Islet precursor cell (in vitro differentiated cells): ENCODE measurements at regions not wholly inside any gene's neighbourhood (a gene's known extent, or its start where the extent isn't known, plus 50 kb on each side); places are given as distances from the start of the nearest gene placed in this dataset.

Source experiments
- DNase-seq: peaks from one replicate; pipeline ENCODE4 v3.0.0-alpha.2; 2018

- DNase-seq = peak; percentile 52
Measured at GRCh38 chr3:194250098-194251002, 100.8 kb downstream of the CPN2 start.

GRCh38 chr3:194251007-194251406, 100.1 kb downstream of the CPN2 start:
- peak; percentile 28 for DNase-seq

DNA sequence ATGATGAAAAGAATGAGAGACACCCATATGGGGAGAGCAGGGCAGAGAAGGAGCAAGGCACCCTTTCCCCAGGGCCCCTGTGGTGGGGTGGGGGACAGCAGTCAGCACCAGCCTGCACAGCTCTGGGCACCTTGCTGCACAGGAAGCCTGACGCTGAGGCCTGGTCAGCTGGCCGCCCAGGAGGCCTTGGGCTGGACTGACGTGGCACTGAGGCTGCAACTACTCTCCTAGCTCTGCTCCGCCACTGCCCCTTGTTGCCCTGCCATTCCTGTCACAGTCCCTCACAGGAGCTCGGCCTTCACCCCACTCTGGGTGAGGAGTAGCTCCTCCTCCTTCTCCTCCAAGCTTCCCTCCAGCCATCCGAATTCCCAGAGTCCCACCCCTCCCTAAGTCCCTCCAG, 99.7 kb downstream of the CPN2 start:
- DNase-seq = no peak

DNA sequence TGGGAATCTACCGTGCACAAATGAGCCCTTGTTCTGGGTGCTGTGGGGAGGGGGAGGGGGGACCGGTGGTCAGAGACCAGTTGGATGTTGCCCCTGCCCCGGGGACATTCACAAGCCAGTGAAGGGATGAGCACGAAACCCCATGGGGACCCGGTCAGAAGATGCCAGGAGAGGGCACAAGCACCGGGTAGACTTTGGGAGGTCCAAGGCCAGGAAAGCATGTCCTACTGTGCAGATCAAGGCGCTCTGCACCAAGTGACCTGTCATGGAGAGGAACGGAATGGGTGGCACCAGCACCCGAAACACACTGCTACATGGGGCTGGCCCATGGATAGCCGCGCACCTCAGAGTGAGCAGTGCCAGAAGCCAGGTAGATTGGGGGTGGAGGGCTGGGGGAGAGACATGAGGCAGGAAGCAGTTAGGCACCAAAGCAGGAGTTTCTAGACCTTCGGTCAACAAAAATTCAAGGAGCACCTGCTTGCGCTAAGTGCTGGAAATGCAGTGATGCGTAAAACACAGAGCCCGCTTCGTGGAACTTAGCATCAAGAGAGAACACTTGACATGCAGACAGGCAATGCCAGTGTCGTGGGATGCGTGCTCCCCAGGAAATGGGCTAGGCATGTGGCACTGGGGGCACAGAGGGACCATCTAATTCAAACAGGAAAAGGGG, 99.1 kb downstream of the CPN2 start:
- peak; percentile 42 for DNase-seq

GRCh38 chr3:194253270-194253669, 97.9 kb downstream of the CPN2 start:
- DNase-seq = no peak

DNA sequence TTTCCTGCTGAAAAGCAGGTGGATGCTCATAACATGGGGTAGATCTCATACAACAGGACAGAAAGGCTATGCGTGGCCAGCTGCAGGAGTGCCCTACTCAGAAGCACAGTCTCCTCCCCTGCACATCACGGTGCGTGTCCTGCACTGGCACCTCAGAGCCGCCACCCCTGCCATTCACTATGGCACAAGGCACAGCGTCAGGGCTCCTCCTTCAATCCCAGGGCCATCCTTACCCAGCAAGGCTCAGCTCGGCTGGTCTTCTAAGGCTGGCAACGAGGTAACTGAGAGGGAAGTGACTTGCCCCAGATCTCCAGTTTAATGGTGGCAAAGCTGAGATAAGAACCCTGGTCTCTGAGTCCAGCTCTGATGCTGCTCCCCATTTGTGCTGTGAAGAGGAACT, 97.1 kb downstream of the CPN2 start:
- DNase-seq = peak; percentile 39

GRCh38 chr3:194255252-194256039, 95.7 kb downstream of the CPN2 start:
- DNase-seq = peak; percentile 71

- peak; percentile 52 for DNase-seq
Measured at GRCh38 chr3:194256040-194256945, 94.8 kb downstream of the CPN2 start.

GRCh38 chr3:194257151-194257621, 93.9 kb downstream of the CPN2 start:
- DNase-seq = peak; percentile 22

- DNase-seq = peak; percentile 15
Measured at GRCh38 chr3:194257916-194258668, 93.0 kb downstream of the CPN2 start.

- DNase-seq = peak; percentile 32
Measured at GRCh38 chr3:194259982-194260766, 91.0 kb downstream of the CPN2 start.

- peak; percentile 40 for DNase-seq
Measured at GRCh38 chr3:194261581-194262063, 89.5 kb downstream of the CPN2 start.

- no peak for DNase-seq
Measured at GRCh38 chr3:194262176-194262924, 88.8 kb downstream of the CPN2 start.

DNA sequence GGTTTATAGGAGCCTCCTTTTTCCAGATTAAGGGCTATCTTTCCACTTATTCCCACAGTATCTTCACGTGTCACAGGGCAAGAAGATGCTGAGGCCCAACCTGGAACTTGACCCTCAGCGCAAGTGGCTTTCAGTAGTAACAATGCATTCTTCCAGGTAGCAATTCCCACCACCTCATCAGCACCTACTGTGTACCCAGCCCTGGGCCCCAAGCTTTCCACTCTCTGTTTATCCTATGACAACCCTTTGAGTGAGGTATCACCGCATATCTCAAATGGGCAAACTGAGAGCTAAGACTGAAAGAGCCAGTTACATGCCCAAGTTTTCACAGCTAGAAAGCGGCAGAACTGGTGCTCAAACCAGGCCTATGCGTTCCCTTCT, 88.2 kb downstream of the CPN2 start:
- no peak for DNase-seq

DNA sequence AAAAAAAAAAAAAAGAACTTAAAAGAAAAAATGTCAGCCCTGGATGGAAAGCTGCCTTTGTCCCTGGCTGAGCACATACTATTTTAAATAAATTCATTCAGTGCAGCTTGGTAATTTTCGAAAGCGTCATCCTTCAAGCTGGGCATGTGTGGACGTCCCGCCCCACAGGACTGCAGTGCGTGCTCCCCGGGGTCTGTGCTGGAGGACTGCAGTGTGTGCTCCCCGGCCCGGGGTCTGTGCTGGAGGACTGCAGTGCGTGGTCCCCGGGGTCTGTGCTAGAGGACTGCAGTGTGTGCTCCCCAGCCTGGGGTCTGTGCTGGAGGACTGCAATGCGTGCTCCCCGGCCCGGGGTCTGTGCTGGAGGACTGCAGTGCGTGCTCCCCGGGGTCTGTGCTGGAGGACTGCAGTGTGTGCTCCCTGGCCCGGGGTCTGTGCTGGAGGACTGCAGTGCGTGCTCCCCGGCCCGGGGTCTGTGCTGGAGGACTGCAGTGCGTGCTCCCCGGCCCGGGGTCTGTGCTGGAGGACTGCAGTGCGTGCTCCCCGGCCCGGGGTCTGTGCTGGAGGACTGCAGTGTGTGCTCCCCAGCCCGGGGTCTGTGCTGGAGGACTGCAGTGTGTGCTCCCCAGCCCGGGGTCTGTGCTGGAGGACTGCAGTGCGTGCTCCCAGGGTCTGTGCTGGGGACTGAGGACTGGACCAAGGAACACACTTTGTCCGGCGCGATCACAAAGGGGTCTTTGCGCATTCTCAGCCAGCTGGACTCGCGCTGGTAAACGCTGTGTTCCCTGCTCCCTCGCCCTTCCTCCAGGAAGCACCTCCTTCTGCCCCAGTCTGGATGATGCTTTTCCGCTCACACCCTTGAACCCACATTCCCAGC, 86.3 kb downstream of the CPN2 start:
- DNase-seq = peak; percentile 22

GRCh38 chr3:194265505-194265892, 85.6 kb downstream of the CPN2 start:
- DNase-seq = peak; percentile 68

DNA sequence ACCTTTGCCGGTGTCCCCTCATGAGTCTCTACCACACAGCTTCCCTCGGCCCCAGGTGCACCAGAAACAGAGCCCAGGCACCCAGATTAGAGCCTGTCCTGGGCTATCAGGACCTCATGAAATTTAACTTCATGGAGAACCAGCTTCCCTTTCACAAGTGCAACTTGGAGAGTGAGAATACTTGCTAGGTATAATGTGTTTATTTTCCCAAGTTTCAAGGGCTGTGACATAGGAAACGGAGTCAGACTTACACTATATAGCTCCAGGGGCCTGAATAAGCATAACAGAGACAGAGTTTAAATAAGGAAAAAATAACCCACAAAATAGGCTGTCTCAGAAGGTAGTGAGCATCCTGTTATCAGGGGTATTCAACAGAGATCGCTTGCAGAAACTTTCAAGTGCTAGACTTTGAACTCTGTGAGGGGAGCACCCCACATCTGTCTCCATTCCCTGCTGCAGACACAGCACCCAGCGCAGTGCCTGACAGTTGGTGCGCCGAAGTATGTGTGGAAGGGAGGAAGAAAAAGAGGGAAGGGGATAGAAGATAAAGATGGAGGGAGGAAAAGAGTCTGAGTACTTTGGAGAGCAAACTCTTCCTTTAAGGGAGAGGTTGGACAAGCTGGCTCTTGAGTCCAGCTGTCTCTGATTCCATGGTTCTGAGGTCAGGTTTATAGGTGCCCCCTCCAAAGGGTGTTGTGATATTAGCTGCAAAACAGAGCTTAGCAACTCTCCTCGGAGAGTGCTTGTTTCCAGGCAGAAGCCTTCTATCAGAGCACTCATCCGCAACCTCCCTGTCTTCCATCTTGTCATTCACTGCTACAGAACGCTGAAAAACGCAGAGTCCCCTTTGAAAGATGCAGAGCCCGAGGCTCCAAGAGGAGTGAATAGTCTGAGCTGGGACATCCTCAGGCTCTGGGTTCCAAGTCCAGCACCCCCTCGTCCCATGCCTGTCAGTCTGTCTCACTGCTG, 84.8 kb downstream of the CPN2 start:
- peak; percentile 45 for DNase-seq
